H9 (cell line): ENCODE measurements at regions not wholly inside any gene's neighbourhood (a gene's known extent, or its start where the extent isn't known, plus 50 kb on each side); places are given as distances from the start of the nearest gene placed in this dataset.

Source experiments
- DNase-seq: peaks from one replicate; pipeline ENCODE4 v3.0.0-alpha.2; 2017
- H2AFZ ChIP-seq: one replicate; pipeline ENCODE4 v1.6.1; 2013; ENCODE audit warnings: mild to moderate bottlenecking, low read length, control low read depth, moderate library complexity
- H2AK5ac ChIP-seq: 2 replicates; pipeline ENCODE4 v1.6.1; 2013; ENCODE audit warnings: low read length, control low read depth, mixed read lengths; ENCODE audit not compliant: insufficient read length
- H2BK120ac ChIP-seq: one replicate; pipeline ENCODE4 v1.6.1; 2013; ENCODE audit warnings: low read depth, mild to moderate bottlenecking, low read length, control low read depth, inconsistent platforms; ENCODE audit not compliant: poor library complexity, severe bottlenecking
- H2BK12ac ChIP-seq: 2 replicates; pipeline ENCODE4 v1.6.1; 2013; ENCODE audit warnings: low read length, control low read depth, mixed read lengths, low read depth; ENCODE audit not compliant: insufficient read length
- H2BK15ac ChIP-seq: 2 replicates; pipeline ENCODE4 v1.6.1; 2013; ENCODE audit warnings: low read depth, low read length, control low read depth
- H2BK20ac ChIP-seq: one replicate; pipeline ENCODE4 v1.6.1; 2013; ENCODE audit warnings: low read depth, mild to moderate bottlenecking, low read length, control low read depth, inconsistent platforms; ENCODE audit not compliant: poor library complexity, severe bottlenecking
- H2BK5ac ChIP-seq: 2 replicates; pipeline ENCODE4 v1.6.1; 2013; ENCODE audit warnings: low read length, control low read depth, mixed read lengths; ENCODE audit not compliant: insufficient read length
- H3K14ac ChIP-seq: 2 replicates; pipeline ENCODE4 v1.6.1; 2013; ENCODE audit warnings: low read length, control low read depth; ENCODE audit not compliant: insufficient read depth
- H3K18ac ChIP-seq: 2 replicates; pipeline ENCODE4 v1.6.1; 2013; ENCODE audit warnings: low read depth, mild to moderate bottlenecking, mixed read lengths, low read length, control low read depth; ENCODE audit not compliant: insufficient read length
- H3K23ac ChIP-seq: 2 replicates; pipeline ENCODE4 v1.6.1; 2013; ENCODE audit warnings: low read length, control low read depth, mixed read lengths, low read depth; ENCODE audit not compliant: insufficient read length
- H3K23me2 ChIP-seq: 2 replicates; pipeline ENCODE4 v1.6.1; 2013; ENCODE audit warnings: low read depth, mild to moderate bottlenecking, mixed read lengths, low read length, control low read depth; ENCODE audit not compliant: insufficient read length, poor library complexity, severe bottlenecking
- H3K27ac ChIP-seq: 2 replicates; pipeline ENCODE4 v1.5.1; 2013; ENCODE audit warnings: low read length, control low read depth, mixed read lengths, low read depth; ENCODE audit not compliant: insufficient read length
- H3K27me3 ChIP-seq: 2 replicates; pipeline ENCODE4 v1.6.1; 2013; ENCODE audit warnings: low read length, control low read depth, inconsistent platforms; ENCODE audit not compliant: insufficient read depth
- H3K4ac ChIP-seq: 2 replicates; pipeline ENCODE4 v1.6.1; 2013; ENCODE audit warnings: low read depth, mild to moderate bottlenecking, control low read depth, inconsistent platforms, low read length, moderate library complexity
- H3K4me1 ChIP-seq: 2 replicates; pipeline ENCODE4 v1.6.1; 2013; ENCODE audit warnings: low read length, control low read depth, inconsistent platforms; ENCODE audit not compliant: insufficient read depth
- H3K4me2 ChIP-seq: 2 replicates; pipeline ENCODE4 v1.6.1; 2013; ENCODE audit warnings: low read length, control low read depth, mixed read lengths; ENCODE audit not compliant: insufficient read length, insufficient read depth
- H3K56ac ChIP-seq: 2 replicates; pipeline ENCODE4 v1.6.1; 2013; ENCODE audit warnings: low read depth, mild to moderate bottlenecking, mixed read lengths, low read length, control low read depth; ENCODE audit not compliant: insufficient read length
- H3K79me1 ChIP-seq: 2 replicates; pipeline ENCODE4 v1.6.1; 2013; ENCODE audit warnings: low read depth, mild to moderate bottlenecking, moderate library complexity, low read length, control low read depth, inconsistent platforms; ENCODE audit not compliant: insufficient read depth, poor library complexity, severe bottlenecking
- H3K79me2 ChIP-seq: 2 replicates; pipeline ENCODE4 v1.6.1; 2013; ENCODE audit warnings: low read length, control low read depth, inconsistent platforms; ENCODE audit not compliant: insufficient read depth
- H3K9ac ChIP-seq: 2 replicates; pipeline ENCODE4 v1.6.1; 2013; ENCODE audit warnings: low read length, control low read depth, mixed read lengths; ENCODE audit not compliant: insufficient read length; ENCODE audit errors: extremely low read depth
- H3K9me3 ChIP-seq: one replicate; pipeline ENCODE4 v1.6.1; 2013; ENCODE audit warnings: low read depth, low read length, inconsistent platforms; ENCODE audit not compliant: control insufficient read depth
- H3T11ph ChIP-seq: one replicate; pipeline ENCODE4 v1.6.1; 2013; ENCODE audit warnings: mild to moderate bottlenecking, low read length, control low read depth, inconsistent platforms
- H4K20me1 ChIP-seq: one replicate; pipeline ENCODE4 v1.6.1; 2013; ENCODE audit not compliant: control insufficient read depth, insufficient read length, insufficient read depth
- H4K5ac ChIP-seq: 2 replicates; pipeline ENCODE4 v1.6.1; 2013; ENCODE audit warnings: low read depth, mild to moderate bottlenecking, mixed read lengths, low read length, control low read depth; ENCODE audit not compliant: insufficient read length
- H4K8ac ChIP-seq: replicated peaks from 2 replicates; pipeline ENCODE4 v1.6.1; 2013; ENCODE audit warnings: low read length, control low read depth, mixed read lengths, low read depth; ENCODE audit not compliant: insufficient read length
- H4K91ac ChIP-seq: 2 replicates; pipeline ENCODE4 v1.6.1; 2013; ENCODE audit warnings: low read depth, mild to moderate bottlenecking, moderate library complexity, mixed read lengths, low read length, control low read depth; ENCODE audit not compliant: insufficient read length
- H3K27ac Mint-ChIP-seq, 3 experiments: 2 replicates in 2 of 3; 3 replicates in 1 of 3; pipeline ENCODE4 v1.8.0; 2020 to 2021; ENCODE audit warnings: mixed read lengths in 3 of 3, mild to moderate bottlenecking in 1 of 3, moderate library complexity in 1 of 3
- H3K27me3 Mint-ChIP-seq: 2 replicates; pipeline ENCODE4 v1.8.0; 2021; ENCODE audit warnings: low read depth, mild to moderate bottlenecking, moderate library complexity, mixed read lengths
- H3K36me3 Mint-ChIP-seq, 3 experiments: 2 replicates in 2 of 3; 3 replicates in 1 of 3; pipeline ENCODE4 v1.8.0; 2020 to 2021; ENCODE audit warnings: low read depth in 3 of 3, mixed read lengths in 3 of 3; ENCODE audit not compliant: insufficient read depth in 1 of 3
- H3K4me1 Mint-ChIP-seq, 2 experiments: 2 replicates each; pipeline ENCODE4 v1.8.0; 2020; ENCODE audit warnings: mixed read lengths in 2 of 2
- H3K4me3 Mint-ChIP-seq, 2 experiments: 2 replicates in 1 of 2; 3 replicates in 1 of 2; pipeline ENCODE4 v1.8.0; 2020 to 2021; ENCODE audit warnings: mild to moderate bottlenecking in 2 of 2, mixed read lengths in 2 of 2, moderate library complexity in 1 of 2
- H3K9me3 Mint-ChIP-seq, 2 experiments: 2 replicates in 1 of 2; 3 replicates in 1 of 2; pipeline ENCODE4 v1.8.0; 2020; ENCODE audit warnings: mild to moderate bottlenecking in 2 of 2, mixed read lengths in 2 of 2, moderate library complexity in 1 of 2
- CTCF ChIP-seq: fragments of 200-600 bp; sonication (generic); conservative IDR thresholded peaks from 3 replicates; pipeline ENCODE4 v1.8.0; 2021; ENCODE audit warnings: antibody characterized with exemption, mild to moderate bottlenecking
- WGBS: extraction: QIAGEN DNeasy Blood & Tissue Kit; methylation state at CpG from one replicate; pipeline ENCODE4 v1.1.7; 2013; ENCODE audit warnings: missing lambda C conversion rate, low lambda C conversion rate, mixed read lengths; ENCODE audit not compliant: insufficient read length; ENCODE audit errors: extremely low coverage; 5-methylcytosine and 5-hydroxymethylcytosine counted together

GRCh38 chr4:37737466-37737865 lies 51.3 kb upstream of the RELL1 start:
- Histone ChIP-seq H2AFZ (no peak overlapping the region), H2BK15ac (no peak overlapping the region), H3K23ac (no peak overlapping the region), H2AK5ac (no peak overlapping the region), H4K8ac (no peak overlapping the region), H2BK120ac (no peak overlapping the region), H2BK5ac (no peak overlapping the region), H3K4ac (no peak overlapping the region), H3K79me2 (no peaks in the 10 kb centered on the region), H2BK20ac (no peak overlapping the region), H3K79me1 (no peaks in the 10 kb centered on the region), H4K20me1 (no peaks in the 10 kb centered on the region), H3K27ac (no peak overlapping the region), H4K91ac (no peak overlapping the region), H4K5ac (no peak overlapping the region), H3K9me3 (no peaks in the 10 kb centered on the region), H3K4me2 (no peak overlapping the region), H3K56ac (no peak overlapping the region), H3K27me3 (no peaks in the 10 kb centered on the region), H3K18ac (no peak overlapping the region), H3K4me1 (no peaks in the 10 kb centered on the region), H2BK12ac (no peak overlapping the region), H3T11ph (no peak overlapping the region), H3K23me2 (no peaks in the 10 kb centered on the region), H3K9ac (no peak overlapping the region), H3K14ac (no peak overlapping the region)
- H3K36me3 Mint-ChIP-seq: no peaks in the 10 kb centered on the region; a peak in 1 of 7 replicates
- DNase-seq: no peak
- H3K27me3 Mint-ChIP-seq: no peaks in the 10 kb centered on the region
- H3K27ac Mint-ChIP-seq: no peak overlapping the region
- H3K9me3 Mint-ChIP-seq: no peaks in the 10 kb centered on the region; a peak in 1 of 5 replicates
- TF ChIP-seq CTCF: no peak
- no peak overlapping the region for H3K4me3 Mint-ChIP-seq
- no CpG with 5 or more reads among the region's 4 CpGs for WGBS
- H3K4me1 Mint-ChIP-seq: no peaks in the 10 kb centered on the region; a peak in 1 of 4 replicates
